ENCODE measurements at regions not wholly inside any gene's neighbourhood (a gene's known extent, or its start where the extent isn't known, plus 50 kb on each side); places are given as distances from the start of the nearest gene placed in this dataset.

DNA sequence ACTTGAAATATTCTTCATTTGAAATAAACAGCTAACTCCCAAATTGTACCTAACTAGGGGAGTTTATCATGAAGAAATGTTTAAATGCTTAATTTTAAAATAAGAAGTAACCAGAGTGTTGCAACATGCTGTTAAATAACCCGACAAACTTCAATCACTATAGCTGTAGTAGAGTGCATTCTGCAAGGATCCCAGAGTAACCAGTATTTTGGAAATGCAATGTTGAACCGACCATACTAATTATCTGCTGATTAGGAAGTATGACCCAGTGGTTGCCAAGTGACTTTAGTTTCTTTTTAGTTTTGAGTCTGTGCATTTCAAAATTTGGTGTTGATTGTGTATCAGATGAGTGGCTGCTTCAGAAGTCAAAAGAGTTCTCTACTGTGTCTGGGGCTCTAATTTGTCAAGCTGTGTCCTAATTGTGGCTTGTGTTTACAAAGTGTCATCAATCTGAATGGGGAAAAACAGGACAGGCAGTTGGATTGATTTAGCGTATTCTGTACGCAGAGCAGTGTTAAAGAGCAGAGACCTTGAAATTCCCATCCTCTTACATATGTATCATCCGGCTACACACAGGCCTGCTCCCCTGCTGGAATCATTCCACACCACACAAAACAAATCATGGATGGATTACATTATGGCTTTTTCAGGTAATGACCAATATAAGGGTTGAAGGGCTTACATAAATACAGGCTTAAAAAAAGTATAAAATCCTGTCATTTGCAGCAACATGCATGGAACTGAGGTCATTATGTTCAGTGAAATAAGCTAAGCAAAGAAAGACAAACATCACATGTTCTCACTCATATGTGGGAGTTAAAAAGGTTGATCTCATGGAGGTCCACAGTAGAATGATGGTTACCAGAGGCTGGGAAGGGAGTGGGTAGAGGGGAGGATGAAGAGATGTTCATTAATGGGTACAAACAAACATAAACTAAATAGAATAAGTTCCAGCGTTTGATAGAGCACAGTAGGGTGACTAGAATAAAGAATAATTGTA is 351.5 kb downstream of the KLF12 start:
- DNase-seq = no peak

DNA sequence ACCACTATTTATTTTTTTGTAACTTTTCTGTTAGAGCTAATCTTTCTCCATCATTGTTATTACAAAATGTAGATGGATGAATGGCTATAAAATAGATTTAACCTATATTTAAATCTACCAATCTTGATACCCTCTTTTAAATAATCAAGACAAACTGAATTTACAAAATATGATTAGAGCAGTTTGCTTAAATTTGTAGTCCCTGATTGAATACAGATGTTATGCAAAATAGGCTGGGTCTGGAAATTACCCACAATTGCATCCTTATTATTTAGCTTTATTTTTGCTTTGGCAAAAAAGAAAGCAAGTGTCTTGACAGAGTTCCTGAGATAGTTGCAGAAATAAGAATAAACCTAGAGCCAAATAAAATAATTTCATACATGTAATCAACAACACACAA is 352.8 kb downstream of the KLF12 start:
- no peak for DNase-seq

DNA sequence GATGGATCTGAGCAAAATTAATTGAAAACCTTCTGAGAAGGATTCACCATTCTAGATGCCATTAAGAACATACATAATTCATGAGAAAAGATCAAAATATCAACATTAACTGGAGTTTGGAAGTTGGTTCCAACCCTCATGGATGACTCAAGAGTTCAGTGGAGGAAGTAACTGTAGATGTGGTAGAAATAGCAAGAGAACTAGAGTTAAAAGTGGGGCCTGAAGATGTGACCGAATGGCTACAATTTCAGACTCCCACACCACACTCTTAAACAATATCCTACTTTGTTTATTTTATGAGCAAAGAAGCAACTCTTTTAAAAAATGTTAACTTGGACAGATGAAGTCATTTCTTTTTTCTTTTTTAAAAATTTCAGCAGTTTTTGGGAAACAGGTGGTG is 354.3 kb downstream of the KLF12 start:
- DNase-seq = no peak

DNA sequence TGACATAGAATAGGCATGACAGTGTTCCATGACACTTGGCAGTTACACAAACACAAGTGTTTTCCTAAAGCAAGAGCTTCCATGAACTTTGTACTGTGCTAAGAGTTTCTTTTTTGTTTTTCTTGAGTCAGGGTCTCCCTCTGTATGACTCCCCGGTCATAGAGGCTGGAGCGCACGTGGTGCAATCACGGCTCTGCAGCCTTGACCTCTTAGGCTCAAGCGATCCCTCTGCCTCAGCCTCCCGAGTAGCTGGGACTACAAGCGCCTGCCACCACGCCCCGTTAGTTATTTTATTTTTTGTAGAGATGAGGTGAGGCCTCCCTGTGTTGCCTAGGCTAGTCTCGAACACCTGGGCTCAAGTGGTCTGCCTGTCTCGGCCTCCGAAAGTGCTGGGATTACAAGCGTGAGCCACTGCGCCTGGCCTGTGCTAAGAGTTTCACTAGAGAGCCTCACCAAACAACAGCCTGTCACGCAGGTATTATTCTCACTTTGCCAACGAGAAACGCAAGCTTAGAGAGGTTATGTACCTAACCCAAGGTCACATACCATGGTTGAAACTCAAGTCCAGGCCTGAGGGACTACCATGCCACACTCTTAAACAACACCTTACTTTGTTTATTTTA is 355.9 kb downstream of the KLF12 start:
- no peak for DNase-seq

- DNase-seq = no peak
These were observed 357.1 kb downstream of the KLF12 start for GRCh38 chr13:73777134-73777533.

GRCh38 chr13:73776151-73776785 is 357.9 kb downstream of the KLF12 start:
- DNase-seq = no peak

DNA sequence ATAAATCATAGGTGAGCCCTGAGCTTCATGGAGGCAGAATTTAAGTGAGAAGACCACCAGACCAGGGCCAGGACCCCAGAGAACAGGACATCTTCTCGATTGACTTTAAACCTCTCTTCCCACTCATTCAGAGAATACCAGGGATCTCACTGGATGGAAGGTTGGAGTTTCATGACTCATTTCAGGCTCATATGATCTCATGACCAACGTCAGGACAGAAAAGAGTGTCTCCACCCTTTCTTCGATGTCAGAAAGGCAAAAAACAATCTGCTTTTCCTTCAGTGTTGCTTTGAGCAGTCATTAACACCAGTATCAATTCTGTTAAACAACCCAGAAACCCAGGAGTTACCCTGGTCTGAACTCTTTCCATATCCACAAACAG is 361.0 kb downstream of the KLF12 start:
- DNase-seq = no peak

- no peak for DNase-seq
These were observed 361.6 kb downstream of the KLF12 start for GRCh38 chr13:73772449-73773167.

DNA sequence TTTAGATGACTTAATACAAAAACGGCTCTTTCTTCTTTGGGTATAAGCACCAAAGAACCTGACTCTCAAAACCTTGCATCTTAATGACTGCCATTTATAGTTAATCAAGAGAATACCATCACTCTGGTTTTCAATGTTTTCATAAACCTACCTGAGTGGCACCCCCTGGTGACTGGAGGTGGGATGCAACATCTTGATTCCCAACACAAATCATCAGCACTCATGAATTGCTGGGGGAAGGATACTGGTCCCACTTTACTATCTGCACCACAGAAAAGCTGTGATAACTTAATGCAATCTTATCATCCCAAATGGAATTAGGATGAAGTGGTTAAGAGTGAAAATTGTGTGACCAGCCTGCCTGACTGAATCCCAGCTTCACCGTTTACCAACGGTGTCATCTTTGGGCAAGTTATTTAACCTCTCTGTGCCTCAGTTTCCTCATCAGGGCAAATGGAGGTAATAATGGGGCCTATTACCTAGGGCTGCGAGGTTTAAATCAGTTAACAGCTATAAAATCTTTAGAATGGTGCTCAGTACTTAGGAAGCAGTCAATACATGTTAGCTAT is 366.4 kb downstream of the KLF12 start:
- DNase-seq = no peak

- no peak for DNase-seq
These were observed 366.9 kb downstream of the KLF12 start for GRCh38 chr13:73767191-73767741.

DNA sequence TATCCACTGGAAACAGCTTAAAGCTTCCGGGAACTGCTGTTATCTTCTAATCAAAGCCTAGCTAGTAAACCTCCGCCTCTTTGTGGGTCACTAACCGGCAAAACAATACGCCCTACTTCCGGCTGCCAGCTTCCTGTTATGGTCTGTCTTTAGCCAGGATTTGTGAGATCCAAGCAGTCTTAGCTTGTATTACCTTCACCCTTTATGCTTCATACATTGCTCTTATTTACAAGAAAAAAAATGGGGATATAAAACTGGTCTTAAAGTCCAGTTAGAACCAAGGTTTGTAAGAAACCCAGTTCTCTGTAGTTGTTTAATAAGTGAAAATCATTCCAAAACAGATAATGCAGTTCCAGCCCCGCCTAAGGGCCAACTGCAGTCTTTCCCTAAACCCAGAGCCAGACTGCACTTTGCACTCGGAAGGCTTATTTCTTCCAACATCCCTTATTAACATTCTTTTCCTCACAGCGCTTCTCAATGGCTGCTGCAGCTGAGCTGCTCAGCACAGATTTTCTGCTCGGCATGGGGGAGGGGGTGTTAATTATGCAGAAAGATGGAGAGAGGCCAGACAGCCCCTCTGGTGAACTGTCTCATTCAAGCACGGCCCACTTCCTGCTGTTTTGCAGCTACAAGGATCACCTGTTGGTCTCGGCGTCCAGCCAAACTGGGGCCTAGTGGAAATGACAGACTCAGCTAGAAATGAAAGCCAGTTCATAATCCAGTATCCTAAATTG is 368.4 kb downstream of the KLF12 start:
- DNase-seq = no peak

DNA sequence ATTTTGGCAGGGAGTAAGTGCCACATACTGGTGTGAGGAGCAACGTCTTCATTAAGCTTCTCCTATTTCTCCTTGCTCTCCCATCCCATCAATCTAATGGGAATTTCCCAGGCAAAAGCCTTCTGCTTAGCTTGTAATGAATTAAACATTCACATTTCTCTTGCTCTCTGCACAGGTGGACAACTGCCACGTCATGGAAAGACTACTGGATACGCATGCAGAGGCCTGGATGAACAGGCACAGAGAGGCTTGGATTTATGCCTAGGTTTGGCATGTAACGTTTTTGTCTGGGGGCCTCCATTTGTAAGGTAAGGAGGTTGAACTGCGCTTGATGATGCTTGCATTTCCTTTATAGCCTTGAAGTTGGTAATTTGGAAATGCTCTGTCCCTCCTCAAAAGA is 374.8 kb downstream of the KLF12 start:
- DNase-seq = no peak

DNA sequence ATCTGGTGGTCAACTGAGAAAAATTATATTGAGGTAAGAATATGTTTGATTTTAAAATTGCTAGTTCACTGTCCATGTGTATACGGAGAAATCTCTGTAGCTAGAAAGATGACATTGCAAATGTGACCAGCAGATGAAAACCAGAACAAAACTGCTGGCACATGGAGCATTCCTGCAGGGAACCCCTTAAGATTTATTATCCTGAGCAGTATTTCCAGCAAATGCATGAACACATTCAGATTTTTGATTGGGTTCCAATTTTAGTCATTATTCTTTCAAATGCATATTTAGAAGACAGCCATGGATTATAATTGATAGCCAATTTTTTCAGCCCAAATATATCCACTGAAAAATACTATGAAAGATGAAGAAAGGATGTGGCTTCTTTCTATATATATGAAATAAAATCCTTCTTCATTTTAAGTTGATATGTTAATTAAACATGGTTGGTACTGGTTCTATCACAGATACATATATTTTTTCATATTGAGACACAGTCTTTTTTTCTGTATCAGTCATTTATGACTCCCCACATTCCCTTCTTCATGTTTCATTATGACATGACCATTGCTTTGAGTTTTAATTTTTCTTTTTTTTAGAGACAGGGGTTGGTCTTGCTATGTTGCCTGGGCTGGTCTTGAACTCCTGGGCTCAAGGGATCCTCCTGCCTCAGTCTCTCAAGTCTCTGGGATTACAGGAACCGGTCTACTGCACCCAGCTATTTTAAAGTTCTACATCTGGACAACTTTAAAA is 376.5 kb downstream of the KLF12 start:
- DNase-seq = no peak

DNA sequence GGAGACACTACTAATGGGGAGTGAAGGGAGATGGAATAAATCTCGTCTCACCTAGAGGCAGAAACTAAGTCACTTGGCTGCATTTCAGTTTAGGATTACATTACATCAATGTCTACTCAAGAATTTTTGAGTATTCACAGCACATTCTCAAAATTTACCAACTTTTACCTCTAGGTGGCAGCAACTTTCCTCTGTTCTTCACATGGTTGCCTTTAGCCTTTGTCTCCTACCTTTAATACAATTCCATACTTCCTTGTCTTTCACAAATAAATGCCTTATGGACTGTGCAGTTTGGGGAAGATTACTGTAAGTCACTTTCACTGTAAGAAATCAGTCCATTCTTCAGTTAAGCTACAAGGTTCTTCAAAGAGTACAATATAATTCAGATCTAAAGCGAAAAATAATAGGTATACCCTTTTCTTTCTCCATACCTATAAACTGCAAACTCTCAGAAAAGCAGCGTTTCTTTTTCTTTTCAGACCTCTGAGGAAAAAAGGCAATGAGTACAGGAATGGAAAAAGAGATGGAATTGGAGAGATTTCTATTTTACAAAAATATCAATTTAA is 379.4 kb downstream of the KLF12 start:
- DNase-seq = no peak

DNA sequence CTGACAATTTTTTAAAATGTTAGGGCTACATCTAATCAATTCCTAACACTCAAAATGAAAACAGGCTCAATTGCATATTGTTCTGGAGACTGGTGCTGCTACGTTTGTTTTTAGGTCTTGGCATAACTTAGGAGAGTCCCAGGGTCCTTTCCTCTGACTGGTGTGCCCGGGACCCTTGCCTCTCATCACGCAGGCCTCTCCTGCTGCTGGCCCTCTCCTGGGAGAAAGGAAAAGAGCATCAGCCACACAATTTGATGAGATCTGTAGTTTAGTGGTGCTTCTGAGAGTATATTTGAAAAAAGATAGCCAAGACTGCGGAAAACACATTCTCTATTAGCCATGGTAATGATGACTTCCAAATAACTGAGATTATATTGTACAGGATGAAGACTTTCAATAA is 380.0 kb downstream of the KLF12 start:
- no peak for DNase-seq

DNA sequence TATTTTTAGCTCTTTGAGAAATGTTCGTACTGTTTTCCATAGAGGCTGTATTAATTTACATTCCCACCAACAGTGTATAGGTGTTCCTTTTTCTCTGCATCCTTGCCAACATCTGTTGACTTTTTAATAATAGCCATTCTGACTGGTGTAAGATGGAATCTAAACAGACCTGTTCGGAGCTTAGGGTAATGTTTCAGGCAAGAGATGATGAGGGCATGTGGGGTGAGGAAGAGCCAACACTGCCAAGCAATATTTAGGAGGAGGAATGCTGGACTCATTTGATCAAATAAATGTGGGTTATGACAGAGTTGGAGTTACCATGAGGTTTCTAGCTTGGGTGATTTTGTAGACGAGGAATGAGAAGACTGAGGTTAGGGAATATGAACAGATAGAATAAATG is 382.9 kb downstream of the KLF12 start:
- DNase-seq = no peak

DNA sequence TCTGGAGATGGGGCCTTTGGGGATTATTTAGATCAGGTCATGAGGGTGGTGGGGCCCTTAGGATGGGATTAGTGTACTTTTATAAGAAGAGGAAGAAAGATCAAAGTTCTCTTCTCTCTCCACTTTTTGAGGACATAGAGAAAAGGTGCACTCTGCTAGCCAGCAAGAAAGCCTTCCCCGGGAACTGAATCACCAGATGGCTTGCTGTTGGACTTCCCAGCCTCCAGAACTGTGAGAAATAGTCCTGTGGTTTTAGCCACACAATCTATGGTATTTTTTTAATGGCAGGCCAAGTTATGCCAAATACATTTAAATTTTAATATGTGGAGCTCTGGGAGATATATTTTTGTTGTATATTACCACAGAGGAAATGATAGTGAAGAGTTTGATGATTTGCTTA is 385.8 kb downstream of the KLF12 start:
- no peak for DNase-seq

GRCh38 chr13:73745190-73745589 is 389.0 kb downstream of the KLF12 start:
- no peak for DNase-seq

GRCh38 chr13:73742982-73743381 is 391.2 kb downstream of the KLF12 start:
- DNase-seq = no peak

GRCh38 chr13:73741742-73742141 is 392.5 kb downstream of the KLF12 start:
- DNase-seq = no peak

DNA sequence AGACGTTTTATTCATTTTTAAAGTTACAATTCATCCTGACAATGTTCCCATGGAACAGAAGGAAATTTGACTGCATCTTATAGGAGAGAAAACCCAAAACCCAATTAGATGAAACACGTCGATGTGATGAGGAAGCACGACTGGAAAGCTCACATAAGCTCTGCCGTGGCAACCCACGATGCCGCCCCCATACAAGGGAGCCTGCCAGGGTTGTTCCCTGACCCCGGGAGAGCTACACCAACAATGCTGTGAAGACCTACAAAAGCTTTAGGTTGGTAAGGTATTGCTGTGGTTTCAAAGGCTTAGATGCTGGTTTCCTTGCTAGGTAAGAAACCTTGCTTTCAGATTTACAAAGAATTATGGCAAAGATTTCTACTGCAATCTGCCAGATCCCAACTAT is 393.1 kb downstream of the KLF12 start:
- no peak for DNase-seq
